ENCODE measurements at regions not wholly inside any gene's neighbourhood (a gene's known extent, or its start where the extent isn't known, plus 50 kb on each side); places are given as distances from the start of the nearest gene placed in this dataset.

DNA sequence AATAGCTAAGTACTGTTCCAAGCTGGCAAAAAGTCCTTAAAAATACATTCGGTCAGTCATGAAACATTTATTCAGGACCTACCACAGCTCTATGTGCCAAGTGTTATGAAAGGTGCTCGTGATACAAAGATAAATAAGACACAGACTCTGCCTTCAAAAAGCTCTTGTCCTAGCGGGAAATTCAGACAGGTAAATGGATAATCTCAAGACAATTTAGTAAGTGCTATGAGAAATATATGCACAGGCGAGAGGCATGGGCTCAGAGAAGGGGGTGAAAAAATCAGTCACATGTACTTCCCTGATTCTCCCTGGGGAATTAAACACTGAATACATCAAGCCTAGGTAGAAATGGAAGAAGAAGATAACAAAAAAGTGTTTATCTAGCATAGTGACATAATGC lies 49.8 kb upstream of the HEY2 start:
- no peaks in the 10 kb centered on the region for H3K4me1 Mint-ChIP-seq
- H3K36me3 Mint-ChIP-seq = no peaks in the 10 kb centered on the region
- H3K27ac Mint-ChIP-seq = no peak overlapping the region
- H3K4me3 Mint-ChIP-seq = no peak overlapping the region
- H3K27me3 Mint-ChIP-seq (ENCODE audit: low read depth) = peaks cover 8% of the 10 kb centered on the region
- DNase-seq (ENCODE audit: low spot score in 2 of 2, unreplicated experiment in 2 of 2) = no peak
- H3K9me3 Mint-ChIP-seq = peaks cover 17% of the 10 kb centered on the region
- TF ChIP-seq, protein P1, sequence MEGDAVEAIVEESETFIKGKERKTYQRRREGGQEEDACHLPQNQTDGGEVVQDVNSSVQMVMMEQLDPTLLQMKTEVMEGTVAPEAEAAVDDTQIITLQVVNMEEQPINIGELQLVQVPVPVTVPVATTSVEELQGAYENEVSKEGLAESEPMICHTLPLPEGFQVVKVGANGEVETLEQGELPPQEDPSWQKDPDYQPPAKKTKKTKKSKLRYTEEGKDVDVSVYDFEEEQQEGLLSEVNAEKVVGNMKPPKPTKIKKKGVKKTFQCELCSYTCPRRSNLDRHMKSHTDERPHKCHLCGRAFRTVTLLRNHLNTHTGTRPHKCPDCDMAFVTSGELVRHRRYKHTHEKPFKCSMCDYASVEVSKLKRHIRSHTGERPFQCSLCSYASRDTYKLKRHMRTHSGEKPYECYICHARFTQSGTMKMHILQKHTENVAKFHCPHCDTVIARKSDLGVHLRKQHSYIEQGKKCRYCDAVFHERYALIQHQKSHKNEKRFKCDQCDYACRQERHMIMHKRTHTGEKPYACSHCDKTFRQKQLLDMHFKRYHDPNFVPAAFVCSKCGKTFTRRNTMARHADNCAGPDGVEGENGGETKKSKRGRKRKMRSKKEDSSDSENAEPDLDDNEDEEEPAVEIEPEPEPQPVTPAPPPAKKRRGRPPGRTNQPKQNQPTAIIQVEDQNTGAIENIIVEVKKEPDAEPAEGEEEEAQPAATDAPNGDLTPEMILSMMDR (IDR thresholded peaks at IDR 0.05; ENCODE audit: unreplicated experiment) = no peak
